SK-N-SH (cell line): ENCODE measurements at regions not wholly inside any gene's neighbourhood (a gene's known extent, or its start where the extent isn't known, plus 50 kb on each side); places are given as distances from the start of the nearest gene placed in this dataset.

Source experiments
- CTCF ChIA-PET: fragments of 300-600, 350-600 bp; formaldehyde crosslinking; extraction: SDS; loops from one replicate; lab custom pipeline; 2021; lab: Yijun Ruan, JAX
- POLR2A ChIA-PET: fragments of 350-600 bp; sonication (Branson Sonifier 250); formaldehyde crosslinking; extraction: SDS; loops from one replicate; lab custom pipeline; 2020; ENCODE audit warnings: antibody characterized with exemption, inconsistent platforms; lab: Yijun Ruan, JAX
- DNase-seq: peaks from one replicate; pipeline ENCODE4 v3.0.0; 2012
- H2AFZ ChIP-seq: fragments of 200-600 bp; sonication (generic); 2 replicates; pipeline ENCODE4 v1.8.1; 2016; ENCODE audit warnings: antibody characterized with exemption, mild to moderate bottlenecking, low read depth
- H3F3A ChIP-seq: fragments of 200-600 bp; sonication (generic); replicated peaks from 2 replicates; pipeline ENCODE3; 2016; ENCODE audit warnings: antibody characterized with exemption, mild to moderate bottlenecking; ENCODE audit not compliant: insufficient read depth
- H3K27ac ChIP-seq, 2 experiments: fragments of 200-500 bp in 1 of 2; fragments of 200-600 bp in 1 of 2; sonication (Bioruptor generic) in 1 of 2; sonication (generic), shearing (Covaris generic) in 1 of 2; 2 replicates each; pipeline versions ENCODE4 v1.5.1 to v1.6.1; 2014 to 2016; ENCODE audit warnings: low read depth in 2 of 2, inconsistent platforms in 1 of 2, low read length in 1 of 2, mild to moderate bottlenecking in 1 of 2, mixed read lengths in 1 of 2
- H3K27me3 ChIP-seq: fragments of 200-600 bp; sonication (generic), shearing (Covaris generic); 2 replicates; pipeline ENCODE4 v1.6.1; 2016; ENCODE audit warnings: mixed run types; ENCODE audit not compliant: insufficient read depth
- H3K36me3 ChIP-seq, 2 experiments: fragments of 200-500 bp in 1 of 2; fragments of 200-600 bp in 1 of 2; sonication (Bioruptor generic) in 1 of 2; sonication (generic) in 1 of 2; replicated peaks in 1 of 2; 2 replicates each; pipeline versions ENCODE3 to v1.5.1; 2014 to 2016; ENCODE audit warnings: low read length in 1 of 2, mild to moderate bottlenecking in 1 of 2; ENCODE audit not compliant: insufficient read depth in 2 of 2, control insufficient read depth in 1 of 2
- H3K4me1 ChIP-seq, 2 experiments: fragments of 200-500 bp in 1 of 2; fragments of 200-600 bp in 1 of 2; sonication (Bioruptor generic) in 1 of 2; sonication (generic), shearing (Covaris generic) in 1 of 2; 2 replicates each; pipeline versions ENCODE4 v1.5.1 to v1.6.1; 2014 to 2016; ENCODE audit warnings: low read depth in 1 of 2, low read length in 1 of 2, mixed run types in 1 of 2; ENCODE audit not compliant: insufficient read depth in 2 of 2, control insufficient read depth in 1 of 2
- H3K4me2 ChIP-seq: fragments of 200-600 bp; sonication (generic), shearing (Covaris generic); 2 replicates; pipeline ENCODE4 v1.6.1; 2017; ENCODE audit warnings: mixed run types
- H3K4me3 ChIP-seq, 2 experiments: fragments of 200-500 bp in 1 of 2; fragments of 200-600 bp in 1 of 2; sonication (Bioruptor generic) in 1 of 2; sonication (generic), shearing (Covaris generic) in 1 of 2; 2 replicates each; pipeline versions ENCODE4 v1.5.1 to v1.8.1; 2014 to 2016; ENCODE audit warnings: low read depth in 2 of 2, inconsistent platforms in 1 of 2, low read length in 1 of 2, mild to moderate bottlenecking in 1 of 2, mixed read lengths in 1 of 2, moderate library complexity in 1 of 2
- H3K79me2 ChIP-seq: fragments of 200-600 bp; sonication (generic); 2 replicates; pipeline ENCODE4 v1.8.1; 2017; ENCODE audit warnings: mild to moderate bottlenecking; ENCODE audit not compliant: insufficient read depth
- H3K9ac ChIP-seq: fragments of 200-600 bp; sonication (generic); 2 replicates; pipeline ENCODE4 v1.6.1; 2017; ENCODE audit warnings: mixed run types
- H3K9me2 ChIP-seq: fragments of 200-600 bp; sonication (generic); 2 replicates; pipeline ENCODE4 v1.6.1; 2017; ENCODE audit warnings: mixed run types
- H3K9me3 ChIP-seq: fragments of 200-600 bp; sonication (generic); 2 replicates; pipeline ENCODE4 v1.6.1; 2017; ENCODE audit warnings: mixed run types, mild to moderate bottlenecking, moderate library complexity
- H4K20me1 ChIP-seq: fragments of 200-600 bp; sonication (generic); 2 replicates; pipeline ENCODE4 v1.6.1; 2017; ENCODE audit warnings: mild to moderate bottlenecking, mixed run types; ENCODE audit not compliant: insufficient read depth
- CHD2 ChIP-seq: fragments of 150-350 bp; IDR thresholded peaks from 2 replicates; pipeline ENCODE4 v1.6.1; 2018; ENCODE audit warnings: low read length; ENCODE audit not compliant: partially characterized antibody
- ELF1 ChIP-seq: IDR thresholded peaks from 2 replicates; pipeline ENCODE4 v1.4.0; 2012
- EZH2phosphoT487 ChIP-seq: fragments of 200-600 bp; sonication (generic); IDR thresholded peaks from 2 replicates; pipeline ENCODE4 v1.6.1; 2017; ENCODE audit warnings: low read depth, mixed run types, mild to moderate bottlenecking, antibody characterized with exemption, moderate library complexity, borderline replicate concordance
- FOSL2 ChIP-seq: IDR thresholded peaks from 2 replicates; pipeline ENCODE4 v1.4.0; 2012; ENCODE audit warnings: low read depth, mild to moderate bottlenecking, moderate library complexity, borderline replicate concordance
- GABPA ChIP-seq: IDR thresholded peaks from 2 replicates; pipeline ENCODE4 v1.4.0; 2012; ENCODE audit warnings: low read depth, mild to moderate bottlenecking
- GATA2 ChIP-seq: sonication (generic); formaldehyde crosslinking; IDR thresholded peaks from 2 replicates; pipeline ENCODE4 v1.5.0; 2020; ENCODE audit warnings: mild to moderate bottlenecking, missing genetic modification reagents
- MEF2A ChIP-seq: IDR thresholded peaks from 2 replicates; pipeline ENCODE4 v1.4.0; 2012; ENCODE audit warnings: low read depth, borderline replicate concordance
- MXI1 ChIP-seq: IDR thresholded peaks from 2 replicates; pipeline ENCODE4 v1.6.1; 2012; ENCODE audit warnings: mild to moderate bottlenecking, low read depth, low read length, improper control_type of control experiment
- NFIC ChIP-seq: IDR thresholded peaks from 2 replicates; pipeline ENCODE4 v1.4.0; 2012; ENCODE audit warnings: borderline replicate concordance
- POLR2AphosphoS5 ChIP-seq: IDR thresholded peaks from 2 replicates; pipeline ENCODE4 v1.6.1; 2012; ENCODE audit warnings: low read depth, low read length
- RCOR1 ChIP-seq: fragments of 150-350 bp; IDR thresholded peaks from 2 replicates; pipeline ENCODE4 v1.6.1; 2017; ENCODE audit warnings: antibody characterized with exemption, low read length
- RXRA ChIP-seq: IDR thresholded peaks from 2 replicates; pipeline ENCODE4 v1.4.0; 2012; ENCODE audit warnings: low read depth, mild to moderate bottlenecking, borderline replicate concordance
- SMC3 ChIP-seq: IDR thresholded peaks from 2 replicates; pipeline ENCODE4 v1.6.1; 2012; ENCODE audit warnings: low read depth, low read length, improper control_type of control experiment
- TAF1 ChIP-seq: IDR thresholded peaks from 2 replicates; pipeline ENCODE4 v1.6.1; 2012; ENCODE audit warnings: low read depth, mild to moderate bottlenecking, low read length, moderate library complexity, borderline replicate concordance
- YY1 ChIP-seq: IDR thresholded peaks from 2 replicates; pipeline ENCODE4 v1.4.0; 2012; ENCODE audit warnings: low read depth, mild to moderate bottlenecking
- WGBS: methylation state at CpG from one replicate; pipeline ENCODE4 v1.1.6; 2017; ENCODE audit warnings: low lambda C conversion rate; 5-methylcytosine and 5-hydroxymethylcytosine counted together
- TF ChIP-seq, protein P1 (sequence below): IDR thresholded peaks from 2 replicates; pipeline ENCODE4 v1.4.0; 2012; ENCODE audit warnings: low read depth, borderline replicate concordance
- TF ChIP-seq, protein P2 (sequence below): IDR thresholded peaks from 2 replicates; pipeline ENCODE4; 2012
- TF ChIP-seq, protein P3 (sequence below): fragments of 200-600 bp; sonication (generic); IDR thresholded peaks from 2 replicates; pipeline ENCODE4 v1.6.1; 2017; ENCODE audit warnings: antibody characterized with exemption, mild to moderate bottlenecking, moderate library complexity
- TF ChIP-seq, protein P4 (sequence below): IDR thresholded peaks from 2 replicates; pipeline ENCODE4 v1.4.0; 2012; ENCODE audit warnings: low read depth, borderline replicate concordance

DNA sequence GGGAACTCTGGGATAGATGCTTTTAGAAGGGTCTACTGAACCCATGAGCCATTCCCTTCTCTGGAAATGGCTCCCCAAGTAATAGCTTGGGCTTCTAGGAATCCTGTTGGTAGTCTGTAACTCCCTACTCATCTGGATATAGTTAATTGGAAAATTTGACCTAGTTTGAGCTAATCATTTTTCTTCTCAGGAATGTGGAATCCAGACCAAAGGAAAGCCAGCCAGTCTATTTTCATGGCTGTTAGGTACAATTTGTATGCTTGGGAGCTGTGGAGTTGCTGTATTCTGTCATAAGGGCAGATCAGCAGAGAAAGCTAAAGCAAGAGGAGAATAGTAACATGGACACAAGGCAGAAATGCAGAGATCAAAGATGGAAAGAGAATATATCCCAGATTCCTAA, 71.6 kb upstream of the C1GALT1 start:
- H2AFZ ChIP-seq, result no peak overlapping the region
- no peaks in the 10 kb centered on the region for H3K36me3 ChIP-seq
- H3K4me2 ChIP-seq, result no peak overlapping the region
- H3K79me2 ChIP-seq, result no peaks in the 10 kb centered on the region
- H3K4me3 ChIP-seq, result no peak overlapping the region
- no peak for DNase-seq
- no peak overlapping the region for H3K27ac ChIP-seq
- no peaks in the 10 kb centered on the region for H3K4me1 ChIP-seq
- no peaks in the 10 kb centered on the region for H3K27me3 ChIP-seq
- no peak overlapping the region for H3K9ac ChIP-seq
- no peaks in the 10 kb centered on the region for H4K20me1 ChIP-seq
- no peaks in the 10 kb centered on the region; the same call in 1 of the 2 replicates for H3K9me3 ChIP-seq
- no peaks in the 10 kb centered on the region for H3K9me2 ChIP-seq
- H3F3A ChIP-seq, result no peaks in the 10 kb centered on the region
- TF ChIP-seq NFIC, result no peak
- TF ChIP-seq, protein P1, sequence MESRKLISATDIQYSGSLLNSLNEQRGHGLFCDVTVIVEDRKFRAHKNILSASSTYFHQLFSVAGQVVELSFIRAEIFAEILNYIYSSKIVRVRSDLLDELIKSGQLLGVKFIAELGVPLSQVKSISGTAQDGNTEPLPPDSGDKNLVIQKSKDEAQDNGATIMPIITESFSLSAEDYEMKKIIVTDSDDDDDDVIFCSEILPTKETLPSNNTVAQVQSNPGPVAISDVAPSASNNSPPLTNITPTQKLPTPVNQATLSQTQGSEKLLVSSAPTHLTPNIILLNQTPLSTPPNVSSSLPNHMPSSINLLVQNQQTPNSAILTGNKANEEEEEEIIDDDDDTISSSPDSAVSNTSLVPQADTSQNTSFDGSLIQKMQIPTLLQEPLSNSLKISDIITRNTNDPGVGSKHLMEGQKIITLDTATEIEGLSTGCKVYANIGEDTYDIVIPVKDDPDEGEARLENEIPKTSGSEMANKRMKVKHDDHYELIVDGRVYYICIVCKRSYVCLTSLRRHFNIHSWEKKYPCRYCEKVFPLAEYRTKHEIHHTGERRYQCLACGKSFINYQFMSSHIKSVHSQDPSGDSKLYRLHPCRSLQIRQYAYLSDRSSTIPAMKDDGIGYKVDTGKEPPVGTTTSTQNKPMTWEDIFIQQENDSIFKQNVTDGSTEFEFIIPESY, result no peak
- TF ChIP-seq, protein P2, sequence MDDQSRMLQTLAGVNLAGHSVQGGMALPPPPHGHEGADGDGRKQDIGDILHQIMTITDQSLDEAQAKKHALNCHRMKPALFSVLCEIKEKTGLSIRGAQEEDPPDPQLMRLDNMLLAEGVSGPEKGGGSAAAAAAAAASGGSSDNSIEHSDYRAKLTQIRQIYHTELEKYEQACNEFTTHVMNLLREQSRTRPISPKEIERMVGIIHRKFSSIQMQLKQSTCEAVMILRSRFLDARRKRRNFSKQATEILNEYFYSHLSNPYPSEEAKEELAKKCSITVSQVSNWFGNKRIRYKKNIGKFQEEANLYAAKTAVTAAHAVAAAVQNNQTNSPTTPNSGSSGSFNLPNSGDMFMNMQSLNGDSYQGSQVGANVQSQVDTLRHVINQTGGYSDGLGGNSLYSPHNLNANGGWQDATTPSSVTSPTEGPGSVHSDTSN, result no peak
- no peak for TF ChIP-seq RCOR1
- TF ChIP-seq, protein P3, sequence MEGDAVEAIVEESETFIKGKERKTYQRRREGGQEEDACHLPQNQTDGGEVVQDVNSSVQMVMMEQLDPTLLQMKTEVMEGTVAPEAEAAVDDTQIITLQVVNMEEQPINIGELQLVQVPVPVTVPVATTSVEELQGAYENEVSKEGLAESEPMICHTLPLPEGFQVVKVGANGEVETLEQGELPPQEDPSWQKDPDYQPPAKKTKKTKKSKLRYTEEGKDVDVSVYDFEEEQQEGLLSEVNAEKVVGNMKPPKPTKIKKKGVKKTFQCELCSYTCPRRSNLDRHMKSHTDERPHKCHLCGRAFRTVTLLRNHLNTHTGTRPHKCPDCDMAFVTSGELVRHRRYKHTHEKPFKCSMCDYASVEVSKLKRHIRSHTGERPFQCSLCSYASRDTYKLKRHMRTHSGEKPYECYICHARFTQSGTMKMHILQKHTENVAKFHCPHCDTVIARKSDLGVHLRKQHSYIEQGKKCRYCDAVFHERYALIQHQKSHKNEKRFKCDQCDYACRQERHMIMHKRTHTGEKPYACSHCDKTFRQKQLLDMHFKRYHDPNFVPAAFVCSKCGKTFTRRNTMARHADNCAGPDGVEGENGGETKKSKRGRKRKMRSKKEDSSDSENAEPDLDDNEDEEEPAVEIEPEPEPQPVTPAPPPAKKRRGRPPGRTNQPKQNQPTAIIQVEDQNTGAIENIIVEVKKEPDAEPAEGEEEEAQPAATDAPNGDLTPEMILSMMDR, result no peak
- ChIA-PET CTCF (interaction anchor here (1.0 to 5.7 kb wide), 7 partner anchors 8 to 431 kb away, joined by 3 to 53 read pairs (median 5); no protein-coding TSS in a partner anchor), POLR2A (no interaction called here)

DNA sequence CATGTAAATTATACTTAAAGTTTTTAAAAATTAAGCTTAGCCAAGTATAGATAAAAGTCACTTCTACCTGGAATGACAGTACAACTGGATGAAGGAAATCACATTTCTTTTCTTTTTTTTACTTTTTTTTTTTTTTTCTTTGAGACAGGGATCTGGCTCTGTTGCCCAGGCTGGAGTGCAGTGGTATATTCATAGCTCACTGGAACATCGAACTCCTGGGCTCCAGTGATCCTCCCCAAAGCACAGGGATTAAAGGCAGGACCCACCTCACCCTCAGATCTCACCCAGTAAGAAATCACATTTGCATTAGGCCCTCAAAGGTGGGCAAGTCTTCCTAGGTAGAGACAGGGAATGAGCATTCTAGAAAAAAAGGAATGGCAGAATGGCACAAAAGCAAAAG, 69.5 kb upstream of the C1GALT1 start:
- Histone ChIP-seq H3K27me3 (no peaks in the 10 kb centered on the region), H3K4me1 (no peaks in the 10 kb centered on the region), H4K20me1 (no peaks in the 10 kb centered on the region), H3K27ac (no peak overlapping the region), H3K4me3 (no peak overlapping the region), H3K36me3 (no peaks in the 10 kb centered on the region), H3K9me3 (no peaks in the 10 kb centered on the region; the same call in 1 of the 2 replicates), H3K79me2 (no peaks in the 10 kb centered on the region), H3K4me2 (no peak overlapping the region), H3F3A (no peaks in the 10 kb centered on the region), H2AFZ (no peak overlapping the region), H3K9ac (no peak overlapping the region), H3K9me2 (no peaks in the 10 kb centered on the region)
- CTCF ChIA-PET, result interaction anchor here (1.0 to 5.7 kb wide), 5 partner anchors 10 to 427 kb away, joined by 3 to 53 read pairs (median 3); no protein-coding TSS in a partner anchor
- WGBS, result 13% methylated on average over 1 of the region's 1 CpG
- DNase-seq, result no peak
- POLR2A ChIA-PET, result no interaction called here
- TF ChIP-seq YY1 (no peak), MEF2A (no peak), GATA2 (no peak), ELF1 (no peak), SMC3 (no peak), EZH2phosphoT487 (no peak), TAF1 (no peak), MXI1 (no peak), GABPA (no peak), FOSL2 (no peak), RXRA (no peak), CHD2 (no peak), RCOR1 (no peak), POLR2AphosphoS5 (no peak)
- TF ChIP-seq, protein P2, result no peak
- TF ChIP-seq, protein P4, sequence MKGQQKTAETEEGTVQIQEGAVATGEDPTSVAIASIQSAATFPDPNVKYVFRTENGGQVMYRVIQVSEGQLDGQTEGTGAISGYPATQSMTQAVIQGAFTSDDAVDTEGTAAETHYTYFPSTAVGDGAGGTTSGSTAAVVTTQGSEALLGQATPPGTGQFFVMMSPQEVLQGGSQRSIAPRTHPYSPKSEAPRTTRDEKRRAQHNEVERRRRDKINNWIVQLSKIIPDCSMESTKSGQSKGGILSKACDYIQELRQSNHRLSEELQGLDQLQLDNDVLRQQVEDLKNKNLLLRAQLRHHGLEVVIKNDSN, result no peak
- TF ChIP-seq, protein P3, result no peak
